CD4-positive, alpha-beta T cell treated with Interleukin-17A for 1 hour (primary cell): ENCODE measurements at regions not wholly inside any gene's neighbourhood (a gene's known extent, or its start where the extent isn't known, plus 50 kb on each side); places are given as distances from the start of the nearest gene placed in this dataset.

Experiments
- DNase-seq: peaks from one replicate; pipeline ENCODE4 v3.0.0-alpha.2; 2020

- DNase-seq, result no peak
Observed at GRCh38 chr11:70501933-70502540, 103.7 kb downstream of the CTTN start.

DNA sequence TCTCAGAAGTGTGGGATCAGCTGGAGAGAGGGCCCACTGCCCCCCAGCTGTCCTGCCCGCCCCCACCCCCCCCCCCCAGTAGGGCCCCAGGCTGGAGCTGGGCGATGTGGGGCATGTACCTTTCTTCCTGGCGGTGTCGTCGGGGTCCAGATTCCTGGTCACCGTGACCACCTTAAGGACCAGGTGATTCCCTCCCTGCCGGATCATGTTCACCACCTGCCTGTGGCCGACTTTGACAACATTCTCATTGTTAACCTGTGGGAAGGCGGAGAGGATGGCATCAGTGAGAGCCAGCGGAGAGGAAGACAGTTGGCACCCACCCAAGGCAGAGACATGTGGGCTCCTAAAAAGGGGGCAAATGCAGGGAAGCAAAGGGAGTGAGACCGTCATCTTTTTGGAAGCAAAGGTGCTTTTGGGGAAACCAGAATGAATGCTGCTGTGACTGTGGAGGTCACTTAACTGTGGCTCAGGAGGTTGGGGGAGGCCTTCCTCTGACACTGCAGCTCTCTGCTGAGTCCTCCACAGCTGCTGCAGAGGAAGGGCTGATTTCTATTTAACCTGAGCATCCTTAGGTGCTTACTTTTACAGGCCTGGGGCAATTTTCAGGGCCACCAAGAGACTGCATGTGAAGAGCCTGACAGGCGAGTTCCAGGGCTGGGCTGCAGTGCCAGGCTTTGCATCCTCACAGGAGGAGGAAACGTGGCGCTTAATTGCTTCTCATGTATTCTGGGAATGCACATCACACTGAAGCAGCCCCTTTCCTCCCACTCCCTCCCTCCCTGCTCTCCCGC is 104.5 kb downstream of the CTTN start:
- no peak for DNase-seq

DNA sequence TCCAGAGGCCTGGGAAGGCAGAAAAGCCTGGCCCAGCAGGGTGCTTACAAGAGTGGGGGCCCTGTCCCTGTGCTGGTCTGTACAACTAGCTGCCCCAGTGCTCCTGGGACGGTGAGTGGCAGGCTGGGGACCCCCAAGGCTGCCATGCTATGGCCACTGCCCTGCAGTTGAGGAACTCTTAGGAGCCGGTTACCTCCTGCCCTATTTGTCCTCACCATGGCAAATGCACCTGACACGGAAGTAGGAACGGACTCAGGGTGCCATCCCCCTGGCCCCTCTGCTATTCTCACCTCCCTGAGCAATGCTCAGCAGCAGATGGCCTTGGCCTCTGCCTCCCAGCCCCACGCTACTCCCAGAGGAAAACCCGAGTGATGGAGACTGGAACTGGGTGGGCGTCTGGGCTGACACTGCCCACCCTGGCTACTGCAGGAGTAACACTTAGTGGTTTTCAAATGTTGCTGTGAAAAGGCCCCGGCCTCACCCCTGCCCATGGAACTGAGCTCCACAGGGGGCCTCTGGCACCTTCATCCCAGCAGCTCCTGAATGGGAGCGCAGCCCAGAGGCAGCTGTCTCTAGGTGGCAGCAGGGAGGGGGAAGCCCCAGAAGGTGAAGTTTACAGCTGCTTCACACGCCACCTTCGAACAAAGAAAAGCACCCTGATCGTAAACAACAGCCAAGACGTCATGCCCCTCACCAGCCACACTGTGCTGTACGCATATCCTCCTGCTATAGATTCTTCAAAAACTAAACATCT is 105.3 kb downstream of the CTTN start:
- no peak for DNase-seq

DNA sequence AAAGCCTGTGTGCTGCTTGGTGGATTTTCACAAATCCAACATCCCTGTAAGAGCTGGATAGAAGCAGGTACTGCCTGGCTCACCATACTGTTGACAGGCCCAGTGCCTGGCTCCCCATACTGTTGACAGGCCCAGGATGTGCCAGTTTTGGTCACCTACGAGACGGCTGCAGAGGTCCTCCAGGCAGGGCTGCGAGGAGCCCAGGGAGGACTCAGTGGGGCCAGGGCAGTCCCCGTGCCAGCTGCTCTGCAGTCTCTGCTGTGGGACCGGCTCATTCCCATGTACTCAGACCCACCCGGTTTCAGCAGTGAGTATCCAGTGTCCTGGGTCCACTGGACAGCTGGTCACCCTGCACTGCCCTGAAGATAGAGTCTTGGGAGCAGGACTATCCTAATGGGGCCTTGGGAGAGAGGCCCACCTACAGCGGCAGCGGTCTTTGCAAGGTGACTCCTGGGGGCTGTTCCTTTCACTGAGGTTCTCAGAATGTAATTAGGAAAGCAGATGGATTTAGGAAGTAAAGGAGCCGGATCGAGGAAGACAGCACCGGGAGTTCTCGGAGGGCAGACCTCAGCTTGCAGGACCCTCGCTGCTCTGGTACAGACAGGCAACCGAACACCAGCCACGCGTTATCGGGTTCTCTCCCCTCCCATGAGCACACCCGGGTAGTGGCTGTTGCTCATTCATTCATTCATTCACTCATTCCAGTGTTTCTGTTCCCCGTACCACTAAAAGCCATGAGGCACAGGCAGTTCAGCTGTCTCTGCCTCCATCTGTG is 106.1 kb downstream of the CTTN start:
- no peak for DNase-seq

GRCh38 chr11:70505331-70505731 is 107.0 kb downstream of the CTTN start:
- no peak for DNase-seq

DNA sequence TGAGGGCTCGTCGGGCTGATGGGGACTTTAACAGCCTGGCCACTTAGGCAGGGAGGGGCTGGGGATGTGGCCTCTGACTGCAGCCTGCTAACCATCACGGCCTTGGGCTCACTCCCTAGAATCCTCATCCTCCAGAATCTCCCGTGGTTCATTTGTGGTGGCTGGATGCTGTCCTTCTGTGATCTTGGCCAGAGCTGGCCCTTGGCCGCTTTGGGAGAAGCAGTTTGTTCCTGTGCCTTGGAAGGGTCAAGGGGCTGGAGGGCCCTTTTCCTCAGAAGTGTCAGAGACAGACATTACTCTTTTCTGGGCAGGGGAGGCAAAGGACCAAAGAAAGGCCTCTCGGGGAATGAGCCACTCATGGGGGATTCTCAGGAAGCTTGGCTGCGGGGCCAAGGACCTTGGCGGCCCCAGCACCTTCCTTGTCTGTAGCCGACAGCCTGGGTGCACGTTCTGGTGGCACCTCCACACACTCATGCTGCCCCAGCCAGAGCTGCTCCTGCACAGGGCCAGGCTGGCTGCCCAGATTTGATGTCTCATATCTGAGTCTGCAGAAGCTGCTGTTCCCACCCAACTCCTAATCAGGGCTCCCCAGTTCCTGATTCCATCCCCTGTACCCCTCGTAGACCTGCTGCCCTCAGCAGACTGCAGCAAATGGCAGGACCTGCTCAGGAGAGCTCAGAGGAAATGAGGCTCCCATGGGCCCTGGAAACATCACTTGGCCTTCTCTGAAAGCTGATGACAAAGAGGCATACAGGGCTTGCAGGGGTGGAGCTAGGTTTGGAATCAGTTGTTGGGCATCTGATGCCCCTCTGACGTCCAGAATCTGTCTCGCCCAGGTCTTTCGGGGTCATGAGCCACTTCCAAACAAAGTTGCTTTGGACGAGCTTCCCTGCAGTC is 107.7 kb downstream of the CTTN start:
- DNase-seq, result no peak

DNA sequence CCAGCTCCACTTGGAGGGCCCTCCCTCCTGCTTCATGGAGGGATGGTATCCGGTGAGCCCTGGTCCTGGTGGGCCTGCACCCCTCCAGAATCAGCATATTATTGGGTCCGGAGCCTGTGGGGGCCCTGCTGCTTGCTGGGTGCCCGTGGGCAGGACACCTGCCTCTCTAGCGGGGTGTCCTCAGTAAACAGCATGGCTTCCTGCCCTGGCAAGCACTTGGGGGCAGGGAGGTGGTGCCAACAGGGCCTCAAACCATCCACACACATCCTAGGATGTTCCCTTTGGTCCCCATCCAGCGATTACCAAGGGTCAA is 108.3 kb downstream of the CTTN start:
- no peak for DNase-seq

GRCh38 chr11:70506986-70507385 is 108.7 kb downstream of the CTTN start:
- no peak for DNase-seq

GRCh38 chr11:70507466-70508230 is 109.3 kb downstream of the CTTN start:
- DNase-seq, result no peak

GRCh38 chr11:70508231-70508480 is 109.8 kb downstream of the CTTN start:
- DNase-seq, result no peak

GRCh38 chr11:70509476-70509875 is 111.1 kb downstream of the CTTN start:
- no peak for DNase-seq

- DNase-seq, result no peak
Observed at GRCh38 chr11:70510106-70510505, 111.8 kb downstream of the CTTN start.

DNA sequence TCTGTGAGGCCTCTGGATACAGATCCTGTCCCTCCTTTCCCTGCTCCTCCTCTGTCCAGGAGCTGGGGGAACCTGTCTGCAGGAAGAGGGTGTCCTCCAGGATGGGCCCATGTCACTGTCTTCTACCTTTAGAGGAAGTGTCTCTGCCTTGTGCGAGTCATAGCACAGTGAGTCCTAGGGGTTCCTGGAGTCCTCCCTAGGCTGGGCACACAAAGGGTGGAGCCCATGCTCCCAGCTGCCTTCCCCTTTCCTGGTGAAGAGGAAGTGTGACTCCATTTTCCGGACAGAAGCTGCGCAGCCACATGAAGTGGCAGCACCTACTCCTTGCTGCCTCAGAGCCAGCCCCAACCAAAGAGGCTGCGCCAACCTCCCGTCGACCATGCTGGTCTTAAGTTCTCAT is 112.2 kb downstream of the CTTN start:
- no peak for DNase-seq

GRCh38 chr11:70511345-70511744 is 113.0 kb downstream of the CTTN start:
- DNase-seq, result no peak

DNA sequence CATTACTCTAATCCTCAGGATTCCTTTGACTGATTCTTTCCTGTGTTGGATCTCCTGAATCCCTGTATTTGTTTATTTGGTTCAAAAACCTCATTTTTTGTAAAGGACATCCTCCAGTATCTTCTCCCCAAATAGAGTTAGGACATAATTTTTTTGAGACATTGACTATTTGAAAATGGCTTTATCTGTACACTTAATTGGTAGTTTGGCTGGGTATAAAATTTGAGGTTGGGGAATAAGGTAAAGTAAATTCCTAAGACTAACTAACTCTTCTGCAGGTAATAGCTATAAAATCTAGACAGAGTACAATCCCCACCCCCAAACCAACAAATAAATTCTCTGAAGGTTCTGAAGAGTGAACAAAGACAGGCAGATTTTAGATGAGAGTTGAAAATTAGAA is 114.4 kb downstream of the CTTN start:
- no peak for DNase-seq

GRCh38 chr11:70517203-70517602 is 118.9 kb downstream of the CTTN start:
- no peak for DNase-seq

- DNase-seq, result no peak
Observed at GRCh38 chr11:70517988-70518907, 119.9 kb downstream of the CTTN start.

GRCh38 chr11:70519117-70519516 is 120.8 kb downstream of the CTTN start:
- DNase-seq, result no peak

DNA sequence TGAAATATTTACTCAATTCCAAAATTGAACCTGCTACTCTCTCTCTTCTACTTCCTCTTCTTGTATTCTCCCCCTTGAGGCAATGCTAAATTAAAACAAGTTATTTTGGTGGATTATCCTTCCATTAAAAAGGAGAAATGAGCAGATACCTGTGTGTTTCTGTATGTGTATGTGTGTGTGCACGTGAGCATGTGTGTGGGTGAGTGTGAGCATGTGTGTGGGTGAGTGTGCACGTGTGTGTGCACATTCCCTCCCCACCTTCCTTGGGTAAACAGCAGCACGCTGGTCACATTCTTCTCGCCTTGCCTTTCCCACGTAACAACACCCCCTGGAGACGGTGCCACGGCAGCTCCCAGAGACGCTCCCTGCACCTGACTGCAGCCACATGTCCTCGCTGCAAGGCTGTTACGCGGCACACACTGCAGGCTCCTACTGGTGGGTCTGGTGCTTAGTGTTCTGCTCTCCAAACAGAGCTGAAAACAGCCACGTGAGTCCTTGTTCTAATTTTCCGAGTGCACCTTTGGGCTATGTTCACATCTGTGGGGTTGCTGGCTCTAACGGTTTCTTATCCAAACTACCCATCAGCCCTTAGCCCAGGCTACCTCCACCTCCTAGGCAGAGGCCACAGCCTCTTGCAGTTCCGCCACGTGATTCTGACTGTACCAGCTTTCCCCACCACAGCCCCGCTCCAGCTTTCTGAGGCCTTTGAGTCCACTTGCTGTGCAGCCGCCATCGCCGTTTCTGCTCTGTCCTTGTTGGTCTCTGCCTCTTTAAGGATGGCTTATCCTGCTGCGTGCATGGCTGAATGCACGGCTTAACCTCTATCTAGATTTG is 123.4 kb downstream of the CTTN start:
- DNase-seq, result no peak

- no peak for DNase-seq
Observed at GRCh38 chr11:70522309-70522592, 123.9 kb downstream of the CTTN start.
